ENCODE measurements at regions not wholly inside any gene's neighbourhood (a gene's known extent, or its start where the extent isn't known, plus 50 kb on each side); places are given as distances from the start of the nearest gene placed in this dataset.

- Histone ChIP-seq H3K4me3 (no peak overlapping the region), H3K4me1 (no peaks in the 10 kb centered on the region), H3K9me3 (no peaks in the 10 kb centered on the region), H3K36me3 (no peaks in the 10 kb centered on the region), H3K27me3 (no peaks in the 10 kb centered on the region), H3K27ac (no peak overlapping the region)
- intact Hi-C loops (cut with DNase I; ENCODE audit: low total_unique reads), result no loop called here
- in situ Hi-C loops (cut with MboI; ENCODE audit: low pct_ligation_motif_present in 1 of 4, low pct_unique_long_range_greater_than_20kb in 1 of 4, low sequenced_read_pairs in 3 of 4), result no loop called here
- 64 to 68% methylated on average over 8 to 9 of the region's 9 CpGs for WGBS, 2 donors (ENCODE audit: low coverage in 1 of 2)
- DNase-seq, result no peak
- TF ChIP-seq, protein P1, sequence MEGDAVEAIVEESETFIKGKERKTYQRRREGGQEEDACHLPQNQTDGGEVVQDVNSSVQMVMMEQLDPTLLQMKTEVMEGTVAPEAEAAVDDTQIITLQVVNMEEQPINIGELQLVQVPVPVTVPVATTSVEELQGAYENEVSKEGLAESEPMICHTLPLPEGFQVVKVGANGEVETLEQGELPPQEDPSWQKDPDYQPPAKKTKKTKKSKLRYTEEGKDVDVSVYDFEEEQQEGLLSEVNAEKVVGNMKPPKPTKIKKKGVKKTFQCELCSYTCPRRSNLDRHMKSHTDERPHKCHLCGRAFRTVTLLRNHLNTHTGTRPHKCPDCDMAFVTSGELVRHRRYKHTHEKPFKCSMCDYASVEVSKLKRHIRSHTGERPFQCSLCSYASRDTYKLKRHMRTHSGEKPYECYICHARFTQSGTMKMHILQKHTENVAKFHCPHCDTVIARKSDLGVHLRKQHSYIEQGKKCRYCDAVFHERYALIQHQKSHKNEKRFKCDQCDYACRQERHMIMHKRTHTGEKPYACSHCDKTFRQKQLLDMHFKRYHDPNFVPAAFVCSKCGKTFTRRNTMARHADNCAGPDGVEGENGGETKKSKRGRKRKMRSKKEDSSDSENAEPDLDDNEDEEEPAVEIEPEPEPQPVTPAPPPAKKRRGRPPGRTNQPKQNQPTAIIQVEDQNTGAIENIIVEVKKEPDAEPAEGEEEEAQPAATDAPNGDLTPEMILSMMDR (IDR thresholded peaks at IDR 0.05), result no peak
- no peak for TF ChIP-seq EP300 (IDR thresholded peaks at IDR 0.05; ENCODE audit: low read depth)
- no peak for TF ChIP-seq POLR2A (IDR thresholded peaks at IDR 0.05)
- TF ChIP-seq POLR2AphosphoS5 (IDR thresholded peaks at IDR 0.05), result no peak
These were observed 479.9 kb upstream of the FANCL start for GRCh38 chr2:58720770-58721697.

DNA sequence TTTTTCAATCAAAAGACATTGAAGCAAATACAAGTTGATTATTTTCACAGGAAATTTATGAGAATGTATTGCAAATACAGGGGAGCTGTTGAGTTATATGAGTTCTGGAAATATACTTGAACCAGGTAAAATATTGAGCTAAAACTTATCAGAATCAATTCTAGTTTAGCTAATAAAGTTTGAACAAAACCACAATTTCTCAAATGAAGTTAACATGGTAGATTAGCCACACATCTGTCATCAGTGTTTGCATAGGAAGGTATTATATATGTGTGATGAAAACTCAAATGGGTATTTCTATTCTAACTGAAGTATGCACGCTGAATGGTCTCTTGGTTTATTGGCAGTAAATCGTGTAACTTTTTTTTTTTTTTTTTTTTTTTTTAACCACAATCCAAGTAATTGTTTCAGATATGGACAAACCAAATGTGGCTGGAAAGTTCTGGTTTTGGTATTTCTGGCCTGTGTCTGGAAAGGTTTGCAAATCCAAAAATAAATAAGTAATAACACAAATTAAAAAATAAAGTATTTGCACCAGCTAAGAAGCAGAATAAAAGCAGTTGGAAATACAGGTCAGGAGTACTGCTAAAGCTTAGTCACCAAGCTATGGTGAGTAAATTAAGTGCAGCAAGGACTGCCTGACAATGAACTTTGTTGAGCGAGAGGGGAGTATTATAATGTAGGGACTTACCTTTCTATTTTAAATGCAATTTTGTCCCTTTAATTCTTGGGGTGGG lies 479.1 kb upstream of the FANCL start:
- intact Hi-C loops (cut with DNase I; ENCODE audit: low total_unique reads) (no loop called here), in situ Hi-C loops (cut with MboI; ENCODE audit: low pct_ligation_motif_present in 1 of 4, low pct_unique_long_range_greater_than_20kb in 1 of 4, low sequenced_read_pairs in 3 of 4) (no loop called here)
- 81 to 82% methylated on average over 3 of the region's 3 CpGs for WGBS, 2 donors (ENCODE audit: low coverage in 1 of 2)
- Histone ChIP-seq H3K9me3 (no peaks in the 10 kb centered on the region), H3K36me3 (no peaks in the 10 kb centered on the region), H3K4me1 (no peaks in the 10 kb centered on the region), H3K4me3 (no peak overlapping the region), H3K27me3 (no peaks in the 10 kb centered on the region), H3K27ac (no peak overlapping the region)
- DNase-seq, result no peak
- TF ChIP-seq POLR2A (IDR thresholded peaks at IDR 0.05) (no peak), POLR2AphosphoS5 (IDR thresholded peaks at IDR 0.05) (no peak), EP300 (IDR thresholded peaks at IDR 0.05; ENCODE audit: low read depth) (no peak)

DNA sequence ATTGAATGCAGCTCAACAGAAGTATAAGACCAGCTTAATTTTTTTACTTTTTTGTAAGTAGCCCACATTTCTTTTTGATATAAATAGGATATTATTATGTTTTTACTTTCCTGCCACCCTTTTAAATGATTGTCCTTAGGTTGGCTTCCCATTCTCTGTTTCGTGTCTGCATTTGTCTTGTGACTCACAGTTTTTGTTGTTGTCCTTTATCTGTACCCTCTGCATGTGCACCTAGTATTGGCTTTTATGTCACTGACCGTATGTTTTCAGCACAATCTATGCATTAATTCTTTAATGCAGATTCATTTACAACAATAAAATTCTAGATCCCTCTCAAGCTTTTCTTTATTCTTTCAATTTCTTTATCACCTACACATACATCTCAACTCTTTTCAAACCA lies 474.2 kb upstream of the FANCL start:
- no peaks in the 10 kb centered on the region for H3K4me1 ChIP-seq
- no peaks in the 10 kb centered on the region for H3K9me3 ChIP-seq
- H3K27ac ChIP-seq, result no peak overlapping the region
- H3K36me3 ChIP-seq, result no peaks in the 10 kb centered on the region
- TF ChIP-seq POLR2AphosphoS5 (IDR thresholded peaks at IDR 0.05), result no peak
- no peak for TF ChIP-seq EP300 (IDR thresholded peaks at IDR 0.05; ENCODE audit: low read depth)
- no peak for TF ChIP-seq POLR2A (IDR thresholded peaks at IDR 0.05)
- TF ChIP-seq, protein P1 (IDR thresholded peaks at IDR 0.05), result no peak
- no peaks in the 10 kb centered on the region for H3K27me3 ChIP-seq
- H3K4me3 ChIP-seq, result no peak overlapping the region
- in situ Hi-C loops (cut with MboI; ENCODE audit: low pct_ligation_motif_present in 1 of 4, low pct_unique_long_range_greater_than_20kb in 1 of 4, low sequenced_read_pairs in 3 of 4), result no loop called here
- intact Hi-C loops (cut with DNase I; ENCODE audit: low total_unique reads), result no loop called here
- WGBS, 2 donors (ENCODE audit: low coverage in 1 of 2), result 74 to 83% methylated on average over 2 of the region's 2 CpGs
- no peak for DNase-seq

DNA sequence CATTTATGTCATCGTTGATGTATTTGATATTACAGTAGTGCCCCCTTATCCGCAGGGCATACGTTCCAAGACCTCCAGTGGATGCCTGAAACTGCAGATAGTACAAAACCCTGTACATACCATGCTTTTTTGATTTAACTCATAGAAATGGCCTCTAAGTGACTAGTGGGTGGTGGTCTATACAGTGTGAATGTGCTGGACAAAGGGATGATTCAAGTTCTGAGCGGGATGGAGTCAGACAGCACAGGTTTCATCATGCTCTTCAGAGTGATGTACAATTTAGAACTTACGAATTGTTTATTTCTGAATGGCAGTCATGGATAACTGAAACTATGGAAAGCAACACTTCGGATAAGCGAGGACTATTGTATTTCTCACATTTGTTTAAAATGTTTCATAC lies 473.1 kb upstream of the FANCL start:
- DNase-seq, result no peak
- Histone ChIP-seq H3K9me3 (no peaks in the 10 kb centered on the region), H3K4me1 (no peaks in the 10 kb centered on the region), H3K4me3 (no peak overlapping the region), H3K27ac (no peak overlapping the region), H3K36me3 (no peaks in the 10 kb centered on the region), H3K27me3 (no peaks in the 10 kb centered on the region)
- in situ Hi-C loops (cut with MboI; ENCODE audit: low pct_ligation_motif_present in 1 of 4, low pct_unique_long_range_greater_than_20kb in 1 of 4, low sequenced_read_pairs in 3 of 4), result no loop called here
- intact Hi-C loops (cut with DNase I; ENCODE audit: low total_unique reads), result no loop called here
- no peak for TF ChIP-seq POLR2A (IDR thresholded peaks at IDR 0.05)
- no peak for TF ChIP-seq POLR2AphosphoS5 (IDR thresholded peaks at IDR 0.05)
- TF ChIP-seq, protein P1 (IDR thresholded peaks at IDR 0.05), result no peak
- no peak for TF ChIP-seq EP300 (IDR thresholded peaks at IDR 0.05; ENCODE audit: low read depth)
- WGBS, 2 donors (ENCODE audit: low coverage in 1 of 2), result 85 to 91% methylated on average over 7 of the region's 7 CpGs

Measured in transverse colon (tissue), 4 donors.